A549 (cell line): ENCODE measurements at regions not wholly inside any gene's neighbourhood (a gene's known extent, or its start where the extent isn't known, plus 50 kb on each side); places are given as distances from the start of the nearest gene placed in this dataset.
"Not testable (repeated sequence)": the region's sequence is repeated elsewhere in the genome, so short reads cannot be mapped to it uniquely, and the experiment has no call there.

Experiments
- ATAC-seq, 2 experiments: fragments of 200-7000 bp in 1 of 2; fragments of >200 bp in 1 of 2; cut with Nextera tagmentation in 1 of 2; cut with Tn5 transposase in 1 of 2; 3 replicates each; pipeline versions ENCODE4 v1.8.0 to v1.9.1; 2018 to 2020; ENCODE audit warnings: mild to moderate bottlenecking in 1 of 2, moderate library complexity in 1 of 2
- CTCF ChIA-PET: fragments of 300-600 bp; sonication (Branson Sonifier 250); formaldehyde crosslinking; extraction: SDS; loops from one replicate; lab custom pipeline; 2021; ENCODE audit warnings: antibody characterized with exemption, inconsistent platforms; lab: Yijun Ruan, JAX
- POLR2A ChIA-PET: fragments of 350-600 bp; formaldehyde crosslinking; extraction: SDS; loops from one replicate; lab custom pipeline; 2021; ENCODE audit warnings: antibody characterized with exemption, inconsistent platforms; lab: Yijun Ruan, JAX
- DNase-seq, 2 experiments: peaks; one replicate each; pipeline versions ENCODE4 v3.0.0 to v3.0.0-alpha.2; 2011 to 2016; ENCODE audit warnings: low read depth in 1 of 2, low spot score in 1 of 2
- FAIRE-seq: peaks from 2 replicates; lab custom pipeline; 2011; peaks lifted over from hg19 to GRCh38; lab: Jason Lieb, UNC
- H3K27ac ChIP-seq, 2 experiments: fragments of >200 bp; sonication (Bioruptor Twin); formaldehyde crosslinking; 3 replicates each; pipeline ENCODE4 v1.5.1; 2016 to 2017
- H3K4me1 ChIP-seq: fragments of >200 bp; sonication (Bioruptor Twin); formaldehyde crosslinking; 3 replicates; pipeline ENCODE4 v1.6.1; 2016
- H3K4me2 ChIP-seq: fragments of >200 bp; sonication (Bioruptor Twin); formaldehyde crosslinking; 3 replicates; pipeline ENCODE4 v1.6.1; 2016
- H3K4me3 ChIP-seq: fragments of >200 bp; sonication (Bioruptor Twin); formaldehyde crosslinking; 3 replicates; pipeline ENCODE4 v1.5.1; 2016
- H3K9me3 ChIP-seq: fragments of >200 bp; sonication (Bioruptor Twin); formaldehyde crosslinking; 3 replicates; pipeline ENCODE4 v1.6.1; 2016
- CBX2 ChIP-seq: fragments of 200-600 bp; sonication (generic); IDR thresholded peaks from 2 replicates; pipeline ENCODE4 v1.6.1; 2016; ENCODE audit warnings: low read depth, mild to moderate bottlenecking, borderline replicate concordance
- CBX8 ChIP-seq: fragments of 200-600 bp; sonication (generic); IDR thresholded peaks from 2 replicates; pipeline ENCODE4 v1.6.1; 2016
- ESRRA ChIP-seq: fragments of 150-350 bp; IDR thresholded peaks from 2 replicates; pipeline ENCODE4 v1.6.1; 2014; ENCODE audit warnings: mild to moderate bottlenecking, low read length, borderline replicate concordance
- GATA3 ChIP-seq: IDR thresholded peaks from 2 replicates; pipeline ENCODE4 v1.6.1; 2012; ENCODE audit warnings: borderline replicate concordance
- HEYL ChIP-seq: fragments of 250-450 bp; sonication (Bioruptor Pico); IDR thresholded peaks from 2 replicates; pipeline ENCODE4 v1.8.0; 2021; ENCODE audit warnings: mild to moderate bottlenecking, moderate library complexity
- HOXA7 ChIP-seq: fragments of 250-450 bp; sonication (Bioruptor Pico); IDR thresholded peaks from 2 replicates; pipeline ENCODE4 v1.5.0; 2020; ENCODE audit warnings: mild to moderate bottlenecking, moderate library complexity
- HOXB13 ChIP-seq: fragments of 250-450 bp; sonication (Bioruptor Pico); IDR thresholded peaks from 2 replicates; pipeline ENCODE4 v1.5.0; 2020; ENCODE audit warnings: low read depth, mild to moderate bottlenecking, moderate library complexity
- MAZ ChIP-seq: fragments of 150-350 bp; IDR thresholded peaks from 2 replicates; pipeline ENCODE4 v1.6.1; 2014; ENCODE audit warnings: antibody characterized with exemption, low read depth, low read length, borderline replicate concordance
- MYC ChIP-seq: IDR thresholded peaks from 2 replicates; pipeline ENCODE4 v1.6.1; 2012; ENCODE audit warnings: mild to moderate bottlenecking, inconsistent platforms, low read length, improper control_type of control experiment, borderline replicate concordance
- NPAS2 ChIP-seq: fragments of 250-450 bp; sonication (Bioruptor Pico); IDR thresholded peaks from 2 replicates; pipeline ENCODE4 v1.8.0; 2022; ENCODE audit warnings: mild to moderate bottlenecking, moderate library complexity, borderline replicate concordance
- NR3C1 ChIP-seq: fragments of >200 bp; sonication (Bioruptor Twin); formaldehyde crosslinking; IDR thresholded peaks from 3 replicates; pipeline ENCODE4 v1.6.1; 2017
- RAD21 ChIP-seq, 2 experiments: fragments of >200 bp in 1 of 2; sonication (Bioruptor Twin) in 1 of 2; formaldehyde crosslinking in 1 of 2; IDR thresholded peaks in 1 of 2; conservative IDR thresholded peaks in 1 of 2; 2 replicates in 1 of 2; 3 replicates in 1 of 2; pipeline ENCODE4 v1.6.1; 2012 to 2018; ENCODE audit warnings: inconsistent platforms in 1 of 2
- RNF2 ChIP-seq: fragments of 200-600 bp; sonication (generic); IDR thresholded peaks from 2 replicates; pipeline ENCODE4 v1.6.1; 2016; ENCODE audit warnings: low read depth, mild to moderate bottlenecking, antibody characterized with exemption, moderate library complexity, borderline replicate concordance
- SMC3 ChIP-seq: fragments of >200 bp; sonication (Bioruptor Twin); formaldehyde crosslinking; IDR thresholded peaks from 3 replicates; pipeline ENCODE4 v1.6.1; 2018; ENCODE audit warnings: inconsistent platforms
- ZFP36 ChIP-seq: fragments of 450-650 bp; IDR thresholded peaks from 2 replicates; pipeline ENCODE4 v1.6.1; 2014; ENCODE audit warnings: borderline replicate concordance; ENCODE audit not compliant: partially characterized antibody
- ZNF302 ChIP-seq: fragments of 250-450 bp; sonication (Bioruptor Pico); IDR thresholded peaks from 2 replicates; pipeline ENCODE4 v1.9.0; 2021; ENCODE audit warnings: inconsistent platforms, mild to moderate bottlenecking, moderate library complexity
- WGBS: methylation state at CpG from one replicate; pipeline ENCODE4 v1.1.6; 2017; ENCODE audit errors: missing lambda C conversion rate; 5-methylcytosine and 5-hydroxymethylcytosine counted together
- small RNA-seq, 6 experiments: library from RNA; depleted of rRNA; stranded (forward); fragments of <200 nt; gene quantifications; one replicate each; pipeline ENCODE3, GENCODE V24; 2012
- TF ChIP-seq, protein P1 (sequence below): fragments of >200 bp; sonication (Bioruptor Twin); formaldehyde crosslinking; IDR thresholded peaks from 3 replicates; pipeline ENCODE4 v1.5.1; 2016
- TF ChIP-seq, protein P2 (sequence below): fragments of 450-650 bp; IDR thresholded peaks from 2 replicates; pipeline ENCODE4 v1.6.1; 2014; ENCODE audit warnings: antibody characterized with exemption

DNA sequence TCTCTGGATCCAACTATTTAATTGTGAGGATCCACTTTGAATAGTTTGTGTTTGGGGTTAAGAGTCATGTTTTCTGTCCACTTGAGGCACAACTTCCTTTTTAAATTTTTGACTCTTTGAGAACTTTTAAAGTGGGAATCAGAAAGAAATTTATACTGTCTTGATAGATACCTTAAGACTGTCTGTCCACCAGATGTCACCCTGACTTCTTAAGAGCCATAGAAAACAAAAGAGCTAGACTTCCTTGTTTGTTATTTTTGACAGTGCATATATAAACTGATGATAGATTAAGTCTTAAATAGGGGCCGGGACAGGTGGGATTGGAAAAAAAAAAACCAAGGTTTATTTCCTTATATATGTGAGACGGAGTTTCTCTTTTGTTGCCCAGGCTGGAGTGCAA, 52.1 kb upstream of the WDR72 start:
- no peak for TF ChIP-seq MYC
- TF ChIP-seq ZNF302 (CRISPR knock-in tag) = no peak
- no peak for TF ChIP-seq RNF2
- TF ChIP-seq HOXB13 = no peak
- TF ChIP-seq, protein P1, sequence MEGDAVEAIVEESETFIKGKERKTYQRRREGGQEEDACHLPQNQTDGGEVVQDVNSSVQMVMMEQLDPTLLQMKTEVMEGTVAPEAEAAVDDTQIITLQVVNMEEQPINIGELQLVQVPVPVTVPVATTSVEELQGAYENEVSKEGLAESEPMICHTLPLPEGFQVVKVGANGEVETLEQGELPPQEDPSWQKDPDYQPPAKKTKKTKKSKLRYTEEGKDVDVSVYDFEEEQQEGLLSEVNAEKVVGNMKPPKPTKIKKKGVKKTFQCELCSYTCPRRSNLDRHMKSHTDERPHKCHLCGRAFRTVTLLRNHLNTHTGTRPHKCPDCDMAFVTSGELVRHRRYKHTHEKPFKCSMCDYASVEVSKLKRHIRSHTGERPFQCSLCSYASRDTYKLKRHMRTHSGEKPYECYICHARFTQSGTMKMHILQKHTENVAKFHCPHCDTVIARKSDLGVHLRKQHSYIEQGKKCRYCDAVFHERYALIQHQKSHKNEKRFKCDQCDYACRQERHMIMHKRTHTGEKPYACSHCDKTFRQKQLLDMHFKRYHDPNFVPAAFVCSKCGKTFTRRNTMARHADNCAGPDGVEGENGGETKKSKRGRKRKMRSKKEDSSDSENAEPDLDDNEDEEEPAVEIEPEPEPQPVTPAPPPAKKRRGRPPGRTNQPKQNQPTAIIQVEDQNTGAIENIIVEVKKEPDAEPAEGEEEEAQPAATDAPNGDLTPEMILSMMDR = peak; percentile 51
- TF ChIP-seq ESRRA = no peak
- TF ChIP-seq NPAS2 = no peak
- TF ChIP-seq RAD21 (conservative IDR thresholded peaks at IDR 0.05 in 1 of 2, IDR thresholded peaks at IDR 0.05 in 1 of 2) = peak; percentile 67 to 75
- TF ChIP-seq GATA3 = no peak
- no peak for TF ChIP-seq CBX2
- no peak for TF ChIP-seq MAZ
- no peak for TF ChIP-seq CBX8
- TF ChIP-seq ZFP36 = no peak
- TF ChIP-seq SMC3 = peak; percentile 75
- no peak for TF ChIP-seq HOXA7
- TF ChIP-seq, protein P2, sequence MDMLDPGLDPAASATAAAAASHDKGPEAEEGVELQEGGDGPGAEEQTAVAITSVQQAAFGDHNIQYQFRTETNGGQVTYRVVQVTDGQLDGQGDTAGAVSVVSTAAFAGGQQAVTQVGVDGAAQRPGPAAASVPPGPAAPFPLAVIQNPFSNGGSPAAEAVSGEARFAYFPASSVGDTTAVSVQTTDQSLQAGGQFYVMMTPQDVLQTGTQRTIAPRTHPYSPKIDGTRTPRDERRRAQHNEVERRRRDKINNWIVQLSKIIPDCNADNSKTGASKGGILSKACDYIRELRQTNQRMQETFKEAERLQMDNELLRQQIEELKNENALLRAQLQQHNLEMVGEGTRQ = no peak
- no peak for TF ChIP-seq HEYL
- no peak for TF ChIP-seq NR3C1
- TF ChIP-seq, all 56 proteins: peak for 3
- Histone ChIP-seq H3K4me2 (0 out of 3 replicates have a peak overlapping the region, but pooled peaks have one; percentile 17), H3K4me1 (peaks cover 4% of the 10 kb centered on the region; the same call in 2 of the 3 replicates), H3K4me3 (no peak overlapping the region), H3K9me3 (no peaks in the 10 kb centered on the region), H3K27ac (peak overlapping the region in 1 of 2 experiments; percentile 50; a peak in 1 of 6 replicates)
- DNase-seq (peak in 1 of 2 experiments; percentile 70), ATAC-seq (peak; percentile 66 to 82; a peak in 4 of 6 replicates), FAIRE-seq (no peak)
- WGBS = 12% methylated on average over 2 of the region's 2 CpGs
- ChIA-PET CTCF (interaction anchor here (0.7 to 0.8 kb wide), 3 partner anchors 14 to 80 kb away, joined by 3 to 4 read pairs (median 4); no protein-coding TSS in a partner anchor), POLR2A (no interaction called here)

DNA sequence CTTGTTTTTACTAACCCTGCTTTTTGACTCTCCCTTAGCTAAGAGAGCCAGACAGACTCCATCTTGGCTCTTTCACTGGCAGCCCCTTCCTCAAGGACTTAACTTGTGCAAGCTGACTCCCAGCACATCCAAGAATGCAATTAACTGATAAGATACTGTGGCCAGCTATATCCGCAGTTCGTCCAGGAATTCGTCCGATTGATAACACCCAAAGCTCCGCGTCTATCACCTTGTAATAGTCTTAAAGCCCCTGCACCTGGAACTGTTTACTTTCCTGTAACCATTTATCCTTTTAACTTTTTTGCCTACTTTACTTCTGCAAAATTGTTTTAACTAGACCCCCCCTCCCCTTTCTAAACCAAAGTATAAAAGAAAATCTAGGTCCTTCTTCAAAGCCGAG, 50.8 kb upstream of the WDR72 start:
- CTCF ChIA-PET, FAIRE-seq, POLR2A ChIA-PET, H3K27ac ChIP-seq, H3K4me2 ChIP-seq, H3K9me3 ChIP-seq, H3K4me3 ChIP-seq, H3K4me1 ChIP-seq, DNase-seq, ATAC-seq: not testable (repeated sequence)
- WGBS = 86% methylated on average over 7 of the region's 7 CpGs

Small RNA genes lying in the stretch of these regions (small RNA-seq; reads per million reads assigned to genes)
- 0 reads per million in 6 experiments for gene AC084759.1
